ENCODE measurements at regions not wholly inside any gene's neighbourhood (a gene's known extent, or its start where the extent isn't known, plus 50 kb on each side); places are given as distances from the start of the nearest gene placed in this dataset.

GRCh38 chr18:64238076-64238475, 89.2 kb upstream of the LINC00305 start:
- Histone ChIP-seq H3K27me3 (ENCODE audit: insufficient read depth, low read depth) (no peaks in the 10 kb centered on the region), H3K4me3 (IDR thresholded peaks at IDR 0.05; ENCODE audit: insufficient read depth, low read depth, low read length) (no peak overlapping the region), H4K20me1 (ENCODE audit: insufficient read depth) (no peaks in the 10 kb centered on the region), H3K4me2 (no peak overlapping the region), H3K9ac (no peak overlapping the region), H2AFZ (ENCODE audit: low read depth) (no peak overlapping the region), H3K36me3 (ENCODE audit: insufficient read depth) (no peaks in the 10 kb centered on the region), H3K27ac (no peak overlapping the region), H3K79me2 (ENCODE audit: insufficient read depth, low read depth) (no peaks in the 10 kb centered on the region), H3K4me1 (ENCODE audit: low read depth, poor library complexity, severe bottlenecking) (no peaks in the 10 kb centered on the region)
- TF ChIP-seq CTCF (conservative IDR thresholded peaks at IDR 0.05; ENCODE audit: low read depth, low read length): no peak

GRCh38 chr18:64234321-64234720, 85.4 kb upstream of the LINC00305 start:
- H3K27me3 ChIP-seq (ENCODE audit: insufficient read depth, low read depth): no peaks in the 10 kb centered on the region
- no peak for TF ChIP-seq CTCF (conservative IDR thresholded peaks at IDR 0.05; ENCODE audit: low read depth, low read length)
- H3K36me3 ChIP-seq (ENCODE audit: insufficient read depth): no peaks in the 10 kb centered on the region
- H3K9ac ChIP-seq: no peak overlapping the region
- H3K79me2 ChIP-seq (ENCODE audit: insufficient read depth, low read depth): no peaks in the 10 kb centered on the region
- no peaks in the 10 kb centered on the region for H4K20me1 ChIP-seq (ENCODE audit: insufficient read depth)
- H3K4me3 ChIP-seq (IDR thresholded peaks at IDR 0.05; ENCODE audit: insufficient read depth, low read depth, low read length): no peak overlapping the region
- H3K27ac ChIP-seq: no peak overlapping the region
- no peaks in the 10 kb centered on the region for H3K4me1 ChIP-seq (ENCODE audit: low read depth, poor library complexity, severe bottlenecking)
- H3K4me2 ChIP-seq: no peak overlapping the region
- H2AFZ ChIP-seq (ENCODE audit: low read depth): no peak overlapping the region

- H3K4me3 ChIP-seq (IDR thresholded peaks at IDR 0.05; ENCODE audit: insufficient read depth, low read depth, low read length): no peak overlapping the region
- no peak for TF ChIP-seq CTCF (conservative IDR thresholded peaks at IDR 0.05; ENCODE audit: low read depth, low read length)
- no peak overlapping the region for H3K4me2 ChIP-seq
- no peaks in the 10 kb centered on the region for H4K20me1 ChIP-seq (ENCODE audit: insufficient read depth)
- H3K27ac ChIP-seq: no peak overlapping the region
- no peaks in the 10 kb centered on the region for H3K36me3 ChIP-seq (ENCODE audit: insufficient read depth)
- H3K27me3 ChIP-seq (ENCODE audit: insufficient read depth, low read depth): no peaks in the 10 kb centered on the region
- H3K9ac ChIP-seq: no peak overlapping the region
- no peaks in the 10 kb centered on the region for H3K79me2 ChIP-seq (ENCODE audit: insufficient read depth, low read depth)
- no peaks in the 10 kb centered on the region for H3K4me1 ChIP-seq (ENCODE audit: low read depth, poor library complexity, severe bottlenecking)
- H2AFZ ChIP-seq (ENCODE audit: low read depth): no peak overlapping the region
These were observed 85.0 kb upstream of the LINC00305 start for GRCh38 chr18:64233851-64234250.

- no peaks in the 10 kb centered on the region for H4K20me1 ChIP-seq (ENCODE audit: insufficient read depth)
- TF ChIP-seq CTCF (conservative IDR thresholded peaks at IDR 0.05; ENCODE audit: low read depth, low read length): no peak
- H3K27ac ChIP-seq: no peak overlapping the region
- no peaks in the 10 kb centered on the region for H3K27me3 ChIP-seq (ENCODE audit: insufficient read depth, low read depth)
- no peak overlapping the region for H2AFZ ChIP-seq (ENCODE audit: low read depth)
- H3K4me3 ChIP-seq (IDR thresholded peaks at IDR 0.05; ENCODE audit: insufficient read depth, low read depth, low read length): no peak overlapping the region
- no peak overlapping the region for H3K9ac ChIP-seq
- H3K36me3 ChIP-seq (ENCODE audit: insufficient read depth): no peaks in the 10 kb centered on the region
- no peaks in the 10 kb centered on the region for H3K4me1 ChIP-seq (ENCODE audit: low read depth, poor library complexity, severe bottlenecking)
- H3K79me2 ChIP-seq (ENCODE audit: insufficient read depth, low read depth): no peaks in the 10 kb centered on the region
- H3K4me2 ChIP-seq: no peak overlapping the region
These were observed 72.1 kb upstream of the LINC00305 start for GRCh38 chr18:64220941-64221340.

DNA sequence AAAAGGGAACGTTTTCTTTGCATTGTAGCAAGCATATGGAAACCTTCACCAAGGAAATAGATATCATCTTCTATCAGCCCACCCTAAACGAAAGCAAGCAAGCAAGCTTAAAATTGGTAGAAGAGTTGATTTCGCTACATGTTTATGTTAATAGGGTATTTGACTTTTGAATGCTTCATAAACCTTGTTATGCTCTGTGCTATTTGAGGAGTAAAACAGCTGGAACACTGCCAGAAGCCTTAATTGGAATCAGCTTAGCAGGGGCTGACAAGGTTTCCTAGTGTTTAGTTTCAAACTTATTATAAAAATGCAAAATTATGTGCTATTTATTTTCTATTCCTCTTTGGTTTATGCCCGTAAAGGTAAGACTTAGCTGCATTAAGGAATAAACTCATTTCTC, 70.6 kb upstream of the LINC00305 start:
- Histone ChIP-seq H3K36me3 (ENCODE audit: insufficient read depth) (no peaks in the 10 kb centered on the region), H3K4me2 (no peak overlapping the region), H4K20me1 (ENCODE audit: insufficient read depth) (no peaks in the 10 kb centered on the region), H3K79me2 (ENCODE audit: insufficient read depth, low read depth) (no peaks in the 10 kb centered on the region), H3K27me3 (ENCODE audit: insufficient read depth, low read depth) (no peaks in the 10 kb centered on the region), H2AFZ (ENCODE audit: low read depth) (no peak overlapping the region), H3K27ac (no peak overlapping the region), H3K9ac (no peak overlapping the region), H3K4me1 (ENCODE audit: low read depth, poor library complexity, severe bottlenecking) (no peaks in the 10 kb centered on the region), H3K4me3 (IDR thresholded peaks at IDR 0.05; ENCODE audit: insufficient read depth, low read depth, low read length) (no peak overlapping the region)
- TF ChIP-seq CTCF (conservative IDR thresholded peaks at IDR 0.05; ENCODE audit: low read depth, low read length): no peak

All from KMS-11 (cell line).